Gastroesophageal sphincter (tissue), 3 donors: ENCODE measurements at regions not wholly inside any gene's neighbourhood (a gene's known extent, or its start where the extent isn't known, plus 50 kb on each side); places are given as distances from the start of the nearest gene placed in this dataset.

Source experiments
- CTCF ChIP-seq, 4 experiments: fragments of 200-600 bp in 2 of 4; fragments of 450-650 bp in 2 of 4; sonication (generic) in 1 of 4; IDR thresholded peaks; one replicate each; pipeline ENCODE4 v1.5.1; 2017 to 2019; ENCODE audit warnings: antibody characterized with exemption in 4 of 4, mild to moderate bottlenecking in 2 of 4, moderate library complexity in 2 of 4
- EP300 ChIP-seq: sonication (generic); formaldehyde crosslinking; IDR thresholded peaks from one replicate; pipeline ENCODE4 v1.6.1; 2017; ENCODE audit warnings: antibody characterized with exemption, mild to moderate bottlenecking
- POLR2A ChIP-seq, 2 donors: fragments of 450-650 bp; IDR thresholded peaks; one replicate each; pipeline ENCODE4 v1.6.1; 2017; ENCODE audit warnings: antibody characterized with exemption in 2 of 2, mild to moderate bottlenecking in 2 of 2, moderate library complexity in 1 of 2
- POLR2AphosphoS5 ChIP-seq: sonication (generic); formaldehyde crosslinking; IDR thresholded peaks from one replicate; pipeline ENCODE4 v1.6.1; 2017; ENCODE audit warnings: antibody characterized with exemption

- TF ChIP-seq POLR2AphosphoS5 (no peak), CTCF (IDR thresholded peaks at IDR 0.05) (no peak), EP300 (no peak), POLR2A (IDR thresholded peaks at IDR 0.05) (no peak)
These were observed 79.0 kb upstream of the CELF2 start for GRCh38 chr10:10938676-10939075.
